HG03575 (cell line): ENCODE measurements at regions not wholly inside any gene's neighbourhood (a gene's known extent, or its start where the extent isn't known, plus 50 kb on each side); places are given as distances from the start of the nearest gene placed in this dataset.

Source experiments
- ATAC-seq: cut with Tn5 transposase; IDR thresholded peaks from one replicate; pipeline ENCODE4 v1.9.1; 2021; ENCODE audit not compliant: unreplicated experiment, insufficient number of reproducible peaks, low FRiP score; ENCODE audit errors: extremely low read depth

DNA sequence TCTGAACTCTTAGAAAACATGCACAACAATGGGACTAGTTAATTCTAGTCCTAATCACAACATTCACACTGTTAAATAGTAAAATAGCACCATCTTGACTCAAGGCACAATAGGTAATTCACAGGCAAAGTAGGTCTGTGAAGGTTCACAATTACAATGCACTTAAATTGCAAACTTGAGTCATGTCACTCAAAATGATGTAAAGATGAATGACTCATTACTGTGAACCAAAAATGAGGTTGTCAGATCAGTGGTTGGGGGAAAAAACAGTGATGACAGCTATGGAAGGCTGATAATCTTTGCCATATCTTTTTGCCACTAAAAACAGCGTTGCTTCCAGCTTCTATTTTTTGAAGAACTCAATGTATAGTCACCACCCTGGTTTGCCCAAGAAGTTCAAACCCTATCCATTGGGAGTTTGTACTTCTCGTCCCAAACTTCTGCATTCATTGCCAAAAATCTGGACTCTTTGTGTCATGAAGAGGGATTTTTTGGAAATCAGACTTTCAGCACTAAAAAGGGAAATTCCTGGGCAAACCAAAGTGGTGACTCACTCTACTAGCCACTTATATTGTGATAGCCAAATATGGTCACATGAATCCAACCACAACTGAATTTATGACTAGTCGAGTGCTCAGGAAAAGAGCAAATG, 200.9 kb upstream of the TMTC4 start:
- ATAC-seq, result no peak

DNA sequence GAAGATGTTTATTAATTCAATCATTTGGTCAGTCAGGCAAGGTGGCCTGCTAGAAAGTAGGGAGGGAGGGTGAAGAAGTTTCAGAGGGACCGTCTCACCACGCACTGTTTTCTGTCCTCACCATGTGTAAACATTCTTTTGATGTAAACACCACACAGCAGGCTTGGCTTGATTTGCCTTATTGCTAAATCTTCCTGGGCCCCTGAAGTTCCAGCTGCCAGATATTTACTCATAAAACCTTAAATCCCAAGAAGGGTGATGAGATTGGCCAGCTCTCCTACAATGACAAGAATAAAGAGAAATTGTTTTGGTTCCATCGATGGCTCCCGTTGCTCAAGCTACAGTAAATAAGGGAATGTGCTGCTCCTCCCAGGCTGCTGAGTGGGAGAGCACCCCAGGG, 198.2 kb upstream of the TMTC4 start:
- no peak for ATAC-seq

DNA sequence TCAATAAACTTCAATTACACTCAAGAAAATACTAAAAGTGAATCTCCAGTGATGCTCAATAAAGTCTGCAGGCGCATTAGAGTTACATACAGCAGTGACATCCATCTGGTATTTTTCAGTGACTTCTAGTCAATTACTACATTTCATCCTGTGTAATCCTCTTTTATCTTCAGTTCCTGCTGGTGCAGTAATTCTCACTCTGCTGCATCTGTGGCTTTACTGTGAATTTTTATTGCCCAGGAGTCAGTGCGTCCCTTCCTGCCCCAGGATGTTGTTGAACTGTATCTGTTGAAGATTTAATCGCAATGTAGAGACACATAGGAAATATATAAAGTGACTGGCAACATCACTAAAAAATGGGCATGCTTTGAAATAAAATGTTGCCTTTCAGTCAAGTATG, 196.3 kb upstream of the TMTC4 start:
- no peak for ATAC-seq

DNA sequence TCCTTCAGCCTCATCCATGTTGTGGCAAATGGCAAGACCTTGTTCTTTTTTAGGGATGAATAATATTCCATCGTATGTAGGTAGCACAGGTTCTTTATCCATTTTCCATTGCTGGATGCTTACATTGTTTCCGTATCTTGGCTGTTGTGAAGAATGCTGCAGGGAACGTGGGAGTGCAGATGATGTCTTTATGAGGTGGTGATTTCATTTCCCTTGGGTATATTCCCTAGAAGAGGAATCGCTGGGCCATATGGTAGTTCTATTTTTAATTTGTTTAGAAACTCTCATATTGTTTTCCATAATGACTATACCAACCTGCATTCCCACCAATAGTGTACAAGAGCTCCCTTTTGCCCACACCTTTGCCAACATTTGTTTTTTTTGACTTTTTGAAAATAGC, 186.3 kb upstream of the TMTC4 start:
- ATAC-seq, result no peak

DNA sequence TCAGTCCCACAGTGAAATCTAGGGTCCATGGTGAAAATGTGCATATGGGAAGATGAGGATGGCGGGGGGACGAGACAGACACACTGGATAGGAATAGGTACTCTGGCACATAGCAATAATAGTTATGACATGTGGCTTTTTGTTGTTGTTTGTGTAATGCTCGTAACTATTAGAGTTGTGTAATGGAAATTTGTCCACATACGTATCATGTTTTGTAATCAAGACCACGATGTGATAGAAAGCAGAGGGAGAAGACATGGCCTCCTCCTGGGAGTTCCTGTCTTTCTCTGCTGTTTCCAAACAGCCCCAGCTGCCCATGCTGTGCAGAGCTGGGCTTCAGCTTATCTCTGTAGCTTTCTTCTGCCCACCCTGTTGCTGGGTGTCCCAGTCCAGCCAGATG, 185.3 kb upstream of the TMTC4 start:
- no peak for ATAC-seq

DNA sequence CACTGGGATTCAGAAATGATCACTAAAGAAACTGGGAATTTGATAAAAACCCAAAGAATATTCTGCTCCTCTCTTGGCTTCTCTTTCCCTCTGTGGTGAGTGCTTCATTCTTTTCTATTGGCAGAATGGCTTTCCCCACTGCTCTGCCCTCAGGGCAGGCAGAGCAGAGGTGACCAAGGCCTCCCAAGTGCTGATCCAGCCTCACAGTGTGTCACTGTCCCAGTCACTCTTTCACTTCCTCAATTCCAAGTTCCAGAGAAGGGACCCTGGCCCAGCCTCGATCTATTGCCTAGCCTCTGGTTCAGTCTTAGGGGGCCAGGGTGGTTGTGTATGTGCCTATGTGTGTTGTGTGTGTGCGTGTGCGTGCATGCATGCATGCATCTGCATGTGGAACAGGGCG, 180.6 kb upstream of the TMTC4 start:
- no peak for ATAC-seq

DNA sequence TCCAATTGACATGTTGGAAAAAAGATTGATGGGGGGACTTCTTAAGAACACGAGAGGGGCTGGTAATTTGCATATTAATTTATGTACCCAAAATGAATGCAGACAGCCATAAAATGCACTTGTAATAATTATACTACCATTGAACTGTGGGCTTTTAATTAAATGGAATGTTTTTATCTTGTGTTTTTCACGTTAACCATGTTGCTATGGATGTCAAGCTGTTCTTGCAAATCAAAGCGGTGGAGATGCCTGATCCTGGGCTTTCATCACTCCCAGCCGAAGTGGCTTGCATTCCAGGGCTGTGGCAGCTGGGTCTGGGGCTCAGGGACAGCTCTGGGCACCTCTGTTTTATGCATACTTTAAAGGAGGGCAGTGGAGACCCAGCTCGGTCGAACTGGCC, 179.4 kb upstream of the TMTC4 start:
- ATAC-seq, result no peak

DNA sequence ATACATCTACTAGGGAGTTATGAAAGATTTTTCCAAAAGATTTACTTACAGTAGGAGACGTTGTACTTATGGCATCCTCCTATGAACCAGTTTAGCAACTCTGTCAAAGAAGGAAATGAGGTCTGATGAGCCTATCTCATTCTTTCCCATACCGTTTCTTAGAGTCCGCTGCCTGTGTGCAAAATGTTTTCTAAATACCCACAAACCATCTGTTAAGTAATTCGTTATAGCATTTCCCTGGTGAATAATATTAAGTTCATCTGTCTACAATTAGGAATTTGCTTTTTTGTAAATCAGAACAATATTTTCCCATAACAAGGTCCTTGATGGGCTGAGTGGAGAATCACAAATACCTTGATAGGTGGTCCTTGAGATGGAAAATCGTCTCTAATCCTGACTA, 178.8 kb upstream of the TMTC4 start:
- no peak for ATAC-seq

DNA sequence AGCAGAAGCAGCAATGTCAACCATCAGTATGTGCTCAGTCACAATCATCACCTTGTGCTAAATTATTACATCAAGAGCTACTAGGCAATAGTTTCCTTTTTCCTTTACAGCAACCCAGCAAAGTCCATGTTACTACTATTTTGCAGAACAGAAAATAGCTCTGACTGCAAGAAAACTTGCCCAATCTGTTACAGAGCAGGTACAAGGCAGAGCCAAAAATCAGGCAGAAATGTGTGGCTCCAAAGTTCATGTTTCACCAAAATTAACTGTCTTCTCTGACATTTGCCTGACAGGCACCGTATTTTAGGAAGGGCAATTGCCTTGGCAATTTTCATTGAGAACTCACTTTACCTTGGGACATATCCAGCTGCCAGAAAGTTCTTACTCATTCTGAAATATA, 177.6 kb upstream of the TMTC4 start:
- no peak for ATAC-seq

DNA sequence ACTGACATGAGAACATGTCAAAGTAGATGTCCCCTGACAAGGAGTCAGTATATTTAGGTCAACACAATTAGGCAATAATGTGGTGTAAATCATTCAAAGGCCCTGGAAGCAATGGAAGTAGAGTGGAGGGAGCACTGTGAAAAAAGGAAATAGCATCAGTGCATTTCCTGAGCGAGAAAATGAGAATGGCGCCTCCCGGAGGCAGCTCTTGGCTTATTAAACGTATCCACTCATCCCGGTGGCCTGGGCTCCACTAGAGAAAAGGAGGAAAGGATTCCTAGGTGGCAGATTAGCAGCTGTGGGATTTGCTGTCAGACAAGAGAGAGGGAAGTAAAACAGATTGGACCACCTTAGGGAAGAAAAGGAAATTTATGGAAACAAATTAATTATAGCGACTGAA, 173.7 kb upstream of the TMTC4 start:
- ATAC-seq, result no peak

DNA sequence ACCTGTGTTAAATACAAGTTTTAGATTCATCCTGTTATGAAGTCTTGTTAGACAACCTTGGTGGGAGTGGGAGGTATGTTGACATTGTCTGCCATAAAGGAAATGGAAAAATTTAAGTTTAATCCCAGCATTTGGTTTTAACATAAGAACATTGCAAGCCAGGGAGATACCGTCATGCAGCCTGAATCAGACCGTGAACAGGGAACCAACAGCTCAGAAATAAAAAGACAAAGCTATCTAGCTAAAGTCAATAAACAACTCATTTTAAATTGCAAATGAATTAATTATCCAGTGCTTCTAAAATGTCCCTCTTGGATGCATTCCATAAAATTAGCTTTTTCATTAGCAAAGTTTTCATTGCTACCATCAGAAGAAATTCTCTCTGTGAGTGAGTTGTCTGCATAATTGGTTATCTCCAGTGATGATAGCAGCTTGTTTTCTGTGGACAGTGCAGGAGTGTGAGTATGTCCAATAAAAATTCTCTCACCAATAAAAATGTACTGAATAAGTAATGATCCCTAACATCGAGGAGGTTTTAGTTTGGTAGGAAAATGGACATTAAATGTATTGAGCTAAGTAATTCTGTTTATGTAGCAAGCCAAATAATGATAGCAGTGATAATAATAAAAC, 170.6 kb upstream of the TMTC4 start:
- ATAC-seq, result no peak

DNA sequence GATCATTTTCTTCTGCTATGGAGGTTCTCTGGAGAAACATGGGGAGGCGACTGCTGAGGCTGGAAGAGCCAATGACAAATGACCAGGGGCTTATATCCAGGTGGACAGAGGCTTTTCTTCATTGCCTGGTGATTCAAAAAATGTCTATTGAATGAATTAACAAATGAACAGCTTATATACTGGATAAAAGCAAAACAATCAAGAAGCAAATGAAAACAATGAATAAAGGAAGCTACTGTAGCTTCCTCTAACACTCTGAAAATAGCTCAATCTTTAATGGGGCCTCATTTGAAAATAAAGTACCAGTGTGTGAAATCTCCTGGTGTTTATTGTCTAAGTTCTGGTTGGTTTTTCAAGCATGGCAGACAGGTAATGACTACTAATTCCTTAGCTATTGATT, 167.5 kb upstream of the TMTC4 start:
- no peak for ATAC-seq

DNA sequence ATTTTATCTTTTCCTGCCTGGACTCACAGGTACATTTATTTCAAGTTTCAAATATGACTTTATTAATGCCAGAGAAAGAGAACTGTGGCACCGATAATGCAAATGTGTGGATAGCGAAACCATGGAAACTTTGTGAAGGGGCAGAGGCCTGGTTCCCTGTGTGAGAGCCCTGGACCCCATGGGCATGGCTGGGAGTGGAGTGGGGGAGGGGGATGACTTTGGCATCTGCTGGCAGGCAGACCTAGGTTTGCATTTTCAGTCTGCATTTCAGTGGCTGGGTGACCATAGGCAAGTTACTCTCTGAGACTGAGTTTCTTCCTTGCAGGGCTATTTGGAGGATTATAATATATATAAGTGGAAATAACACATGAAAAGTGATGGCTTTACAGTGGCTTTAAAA, 163.8 kb upstream of the TMTC4 start:
- ATAC-seq, result no peak

DNA sequence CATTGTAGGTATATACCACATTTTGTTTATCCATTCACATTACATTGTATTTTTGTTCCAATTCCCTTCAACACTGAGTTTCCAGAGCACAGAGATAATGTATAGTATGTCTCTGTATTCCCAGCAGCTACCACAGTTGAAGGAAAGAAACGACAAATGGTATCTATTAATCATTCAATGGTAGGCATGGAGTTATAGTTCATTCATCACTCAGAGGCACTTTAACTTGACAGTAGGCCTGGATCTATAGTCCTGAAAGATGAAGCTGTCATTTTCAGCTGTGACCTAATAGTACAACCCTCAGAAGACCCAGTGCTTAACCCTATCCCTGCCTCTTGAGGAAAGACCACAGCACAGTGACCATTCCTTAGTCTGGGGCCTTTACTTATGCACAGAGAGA, 163.0 kb upstream of the TMTC4 start:
- no peak for ATAC-seq

DNA sequence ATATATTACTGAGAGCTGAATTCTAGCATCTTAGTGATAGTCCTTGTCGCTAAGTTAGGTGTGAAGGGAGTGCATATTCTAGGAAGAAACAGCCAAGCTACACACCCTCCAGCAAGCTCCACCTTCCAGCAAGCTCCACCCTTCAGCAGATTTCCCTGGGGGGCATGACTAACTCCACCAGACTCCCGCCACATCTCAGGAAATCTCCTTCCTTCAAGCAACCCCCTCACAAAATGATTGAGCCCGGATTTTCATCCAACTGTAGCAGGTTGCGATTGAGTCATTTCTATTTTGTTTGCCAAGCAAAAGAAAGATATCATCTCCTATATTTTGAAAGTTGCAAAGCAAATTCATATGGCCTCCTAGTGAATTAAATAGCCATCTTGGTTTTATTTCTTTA, 162.1 kb upstream of the TMTC4 start:
- no peak for ATAC-seq

DNA sequence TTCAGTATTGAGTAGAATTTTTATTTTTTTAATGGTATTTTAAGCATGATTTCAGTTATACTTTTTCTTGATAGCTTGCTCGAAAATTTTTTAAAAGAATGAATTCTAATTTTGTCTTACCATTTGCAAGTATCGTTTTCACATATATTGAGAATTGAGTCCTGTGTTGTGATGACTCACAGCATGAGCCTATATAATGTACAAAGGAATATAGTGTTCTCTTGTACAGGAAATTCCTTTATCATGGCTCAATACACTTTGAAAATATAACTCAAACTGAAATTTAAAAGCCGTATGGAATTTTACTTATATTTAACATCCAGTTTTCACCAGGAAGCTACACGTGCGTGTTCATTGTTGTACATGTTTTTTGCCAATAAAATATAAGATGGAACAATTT, 161.1 kb upstream of the TMTC4 start:
- no peak for ATAC-seq

DNA sequence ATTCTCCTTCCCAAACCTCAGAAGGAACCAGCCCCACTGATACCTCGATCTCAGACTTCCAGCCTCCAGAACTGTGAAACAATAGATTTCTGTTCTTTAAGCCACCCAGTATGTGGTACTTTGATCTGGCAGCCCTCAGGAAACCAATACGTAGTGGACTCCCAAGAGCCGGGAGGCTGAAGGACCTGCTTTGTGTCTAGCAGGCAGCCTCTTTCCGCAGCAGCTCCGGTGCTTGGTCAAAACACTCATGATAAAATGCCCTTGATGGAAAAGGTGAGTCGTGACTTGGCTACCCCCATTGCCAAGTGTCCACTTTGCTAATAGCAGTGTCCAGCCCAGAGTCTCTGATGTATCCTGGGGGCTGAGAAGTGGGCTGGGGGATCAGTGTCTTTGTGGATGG, 158.8 kb upstream of the TMTC4 start:
- no peak for ATAC-seq

DNA sequence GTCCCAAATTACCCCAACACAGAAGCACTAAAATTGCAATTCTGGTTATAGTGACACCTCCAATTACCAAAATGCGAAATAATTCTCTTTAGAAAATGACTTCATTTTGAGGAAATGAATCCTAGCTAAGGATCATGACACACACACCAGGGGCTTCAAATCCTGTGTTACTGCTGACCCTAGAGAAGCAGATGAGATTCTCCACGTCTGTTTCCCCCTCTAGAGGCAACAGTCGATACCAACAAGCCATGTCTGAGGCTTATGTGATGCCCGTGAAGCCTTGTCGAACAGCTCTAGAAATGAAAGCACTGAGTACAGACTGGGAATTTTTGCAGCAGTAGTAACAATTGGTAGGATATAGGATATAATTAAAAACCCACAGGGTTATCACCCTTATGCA, 153.6 kb upstream of the TMTC4 start:
- no peak for ATAC-seq

DNA sequence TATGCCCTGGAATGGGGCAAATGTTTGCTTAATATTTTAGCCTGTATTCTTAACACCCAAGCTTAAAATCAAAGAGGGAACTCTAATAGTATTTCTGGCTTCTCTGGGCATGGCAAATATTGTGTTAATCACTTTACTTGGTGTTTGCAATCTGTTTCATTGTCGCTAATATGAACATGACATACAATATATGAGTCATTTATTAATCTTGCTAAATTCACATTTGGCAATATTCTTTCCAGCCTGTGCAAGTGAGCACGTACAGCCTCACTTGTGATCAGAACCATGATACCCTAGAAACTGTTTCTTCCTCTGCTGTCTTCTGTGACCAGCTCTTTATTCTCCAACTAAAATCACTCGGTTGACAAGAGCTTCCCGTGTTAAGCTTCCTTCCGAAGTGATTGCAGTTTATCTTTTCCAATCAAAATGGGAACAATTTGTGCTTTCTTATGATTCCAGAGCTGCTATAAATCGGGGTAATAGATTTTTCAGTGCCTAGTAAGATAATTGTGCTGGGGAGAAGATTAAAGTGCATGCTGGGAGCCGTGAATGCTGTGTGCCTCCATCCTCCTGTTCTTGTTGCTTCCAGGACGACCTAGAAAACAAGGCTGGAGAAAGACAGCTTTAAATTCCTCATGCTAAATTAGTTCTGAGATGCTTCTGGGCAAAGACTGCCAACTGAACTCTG, 153.0 kb upstream of the TMTC4 start:
- ATAC-seq, result no peak

DNA sequence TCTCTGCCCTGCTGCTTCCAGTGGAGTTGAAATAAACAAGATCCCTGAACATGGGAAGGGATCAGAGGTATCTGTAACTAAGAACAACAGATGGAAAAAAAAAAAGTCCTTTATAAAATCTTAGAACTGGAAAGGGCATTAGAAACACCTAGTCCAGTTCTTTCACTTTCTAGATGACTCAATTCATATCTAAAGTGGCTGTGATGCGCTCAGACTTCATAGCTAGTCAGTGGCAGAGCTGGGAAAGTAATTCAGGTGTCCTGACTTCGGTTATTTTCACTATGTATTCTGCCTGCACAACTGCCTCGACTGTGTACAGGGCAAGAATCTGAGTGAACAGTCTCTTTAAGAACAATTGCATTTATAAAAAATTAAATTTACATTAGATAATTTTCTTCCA, 151.8 kb upstream of the TMTC4 start:
- no peak for ATAC-seq

DNA sequence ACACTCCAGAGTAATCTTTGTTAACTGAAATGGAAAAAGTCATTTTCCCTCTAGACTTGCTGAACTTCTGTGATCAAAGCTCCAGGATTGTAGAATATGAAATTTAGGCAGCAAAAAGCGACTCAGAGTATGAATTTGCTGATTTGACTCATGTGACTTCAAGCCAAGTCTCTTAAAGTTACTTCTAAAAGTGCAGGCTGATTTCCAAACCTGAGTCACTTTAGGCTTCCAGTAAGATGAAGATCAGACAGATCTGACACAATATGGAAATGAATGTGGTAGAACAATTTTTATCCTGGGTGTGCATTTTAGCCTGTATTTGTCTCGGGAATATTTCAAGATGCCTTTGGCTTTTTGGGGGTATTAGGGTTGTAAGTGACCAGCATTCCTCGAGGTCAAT, 151.0 kb upstream of the TMTC4 start:
- no peak for ATAC-seq
